Esophagus squamous epithelium (tissue), 4 donors: ENCODE measurements at regions not wholly inside any gene's neighbourhood (a gene's known extent, or its start where the extent isn't known, plus 50 kb on each side); places are given as distances from the start of the nearest gene placed in this dataset.

ENCODE experiments used
- CTCF ChIP-seq, 6 experiments: fragments of 450-650 bp in 4 of 6; fragments of 200-600 bp in 2 of 6; sonication (generic) in 2 of 6; IDR thresholded peaks; one replicate each; pipeline ENCODE4 v1.5.1; 2016 to 2019; ENCODE audit warnings: antibody characterized with exemption in 6 of 6, mild to moderate bottlenecking in 4 of 6, moderate library complexity in 4 of 6
- POLR2A ChIP-seq, 4 donors: fragments of 450-650 bp; IDR thresholded peaks; one replicate each; pipeline ENCODE4 v1.6.1; 2017; ENCODE audit warnings: antibody characterized with exemption in 4 of 4, mild to moderate bottlenecking in 4 of 4, moderate library complexity in 3 of 4

DNA sequence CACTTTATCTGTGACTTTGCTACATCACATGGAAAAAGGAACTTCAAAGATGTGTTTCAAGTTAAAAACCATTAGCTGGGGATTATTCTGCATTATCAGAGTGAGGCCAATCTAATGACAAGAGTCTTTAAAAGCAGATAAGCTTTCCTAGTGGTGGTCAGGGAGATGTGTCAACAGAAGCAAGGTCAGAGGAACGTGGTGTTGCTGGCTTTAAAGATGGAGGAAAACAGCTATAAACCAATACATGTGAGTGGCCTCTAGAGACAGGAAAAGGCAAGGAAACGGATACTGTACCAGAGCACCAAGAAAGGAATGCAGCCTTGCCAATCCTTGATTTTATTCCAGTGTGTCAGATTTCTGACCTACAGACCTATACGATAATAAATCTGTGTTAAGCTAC, 204.2 kb downstream of the TAF11L14 start:
- TF ChIP-seq POLR2A (IDR thresholded peaks at IDR 0.05) (no peak), CTCF (IDR thresholded peaks at IDR 0.05) (no peak)
